B cell (primary cell): ENCODE measurements at regions not wholly inside any gene's neighbourhood (a gene's known extent, or its start where the extent isn't known, plus 50 kb on each side); places are given as distances from the start of the nearest gene placed in this dataset.

Source experiments
- CTCF ChIP-seq: fragments of 200-600 bp; IDR thresholded peaks from one replicate; pipeline ENCODE4 v1.8.0; 2022; ENCODE audit warnings: antibody characterized with exemption, mild to moderate bottlenecking
- EZH2 ChIP-seq: IDR thresholded peaks from 2 replicates; pipeline ENCODE4 v1.6.1; 2012; ENCODE audit warnings: borderline replicate concordance, low read depth, mild to moderate bottlenecking, moderate library complexity, low read length; ENCODE audit not compliant: insufficient read depth, poor library complexity, severe bottlenecking

GRCh38 chr2:81363800-81364199, 1059.2 kb upstream of the LRRTM1 start:
- TF ChIP-seq CTCF (no peak), EZH2 (no peak)
